Neural crest cell (in vitro differentiated cells): ENCODE measurements at regions not wholly inside any gene's neighbourhood (a gene's known extent, or its start where the extent isn't known, plus 50 kb on each side); places are given as distances from the start of the nearest gene placed in this dataset.

Experiments used
- DNase-seq: peaks from one replicate; pipeline ENCODE4 v3.0.0; 2021; ENCODE audit warnings: low read depth, mixed read lengths, low spot score
- H3K27ac Mint-ChIP-seq: one replicate; pipeline ENCODE4 v1.8.0; 2021; ENCODE audit warnings: mild to moderate bottlenecking, mixed read lengths; ENCODE audit not compliant: unreplicated experiment
- H3K27me3 Mint-ChIP-seq: 2 replicates; pipeline ENCODE4 v1.8.0; 2021; ENCODE audit warnings: low read depth, mild to moderate bottlenecking, mixed read lengths
- H3K36me3 Mint-ChIP-seq: 2 replicates; pipeline ENCODE4 v1.8.0; 2021; ENCODE audit warnings: low read depth, mild to moderate bottlenecking, mixed read lengths
- H3K4me1 Mint-ChIP-seq: 2 replicates; pipeline ENCODE4 v1.8.0; 2021; ENCODE audit warnings: mixed read lengths
- H3K4me3 Mint-ChIP-seq: one replicate; pipeline ENCODE4 v1.8.0; 2021; ENCODE audit warnings: mild to moderate bottlenecking, mixed read lengths
- H3K9me3 Mint-ChIP-seq: 2 replicates; pipeline ENCODE4 v1.8.0; 2021; ENCODE audit warnings: mixed read lengths
- CTCF ChIP-seq: fragments of 200-600 bp; sonication (generic); conservative IDR thresholded peaks from 2 replicates; pipeline ENCODE4 v1.5.0; 2021; ENCODE audit warnings: antibody characterized with exemption, mild to moderate bottlenecking

- Mint-ChIP-seq H3K9me3 (peaks cover 6% of the 10 kb centered on the region), H3K4me3 (no peak overlapping the region), H3K4me1 (no peaks in the 10 kb centered on the region), H3K27me3 (no peaks in the 10 kb centered on the region), H3K27ac (no peak overlapping the region), H3K36me3 (no peaks in the 10 kb centered on the region)
- DNase-seq = no peak
- no peak for TF ChIP-seq CTCF
These were observed 863.7 kb upstream of the ALCAM start for GRCh38 chr3:104503022-104503421.

GRCh38 chr3:104510131-104510849 lies 856.4 kb upstream of the ALCAM start:
- no peak for TF ChIP-seq CTCF
- Mint-ChIP-seq H3K36me3 (no peaks in the 10 kb centered on the region), H3K27me3 (no peaks in the 10 kb centered on the region), H3K4me3 (no peak overlapping the region), H3K27ac (no peak overlapping the region), H3K4me1 (no peaks in the 10 kb centered on the region), H3K9me3 (peaks cover 4% of the 10 kb centered on the region)
- DNase-seq = no peak

- H3K27me3 Mint-ChIP-seq = no peaks in the 10 kb centered on the region
- no peak for TF ChIP-seq CTCF
- H3K4me1 Mint-ChIP-seq = no peaks in the 10 kb centered on the region
- DNase-seq = no peak
- no peaks in the 10 kb centered on the region for H3K36me3 Mint-ChIP-seq
- no peak overlapping the region for H3K4me3 Mint-ChIP-seq
- H3K9me3 Mint-ChIP-seq = no peaks in the 10 kb centered on the region
- no peak overlapping the region for H3K27ac Mint-ChIP-seq
These were observed 852.3 kb upstream of the ALCAM start for GRCh38 chr3:104514371-104514770.

- no peak overlapping the region for H3K4me3 Mint-ChIP-seq
- H3K9me3 Mint-ChIP-seq = no peaks in the 10 kb centered on the region
- no peaks in the 10 kb centered on the region for H3K4me1 Mint-ChIP-seq
- no peak overlapping the region for H3K27ac Mint-ChIP-seq
- no peak for TF ChIP-seq CTCF
- DNase-seq = no peak
- H3K27me3 Mint-ChIP-seq = no peaks in the 10 kb centered on the region
- H3K36me3 Mint-ChIP-seq = no peaks in the 10 kb centered on the region
These were observed 851.9 kb upstream of the ALCAM start for GRCh38 chr3:104514776-104515175.

GRCh38 chr3:104519068-104519467 lies 847.6 kb upstream of the ALCAM start:
- DNase-seq = no peak
- no peak for TF ChIP-seq CTCF
- peaks cover 6% of the 10 kb centered on the region for H3K9me3 Mint-ChIP-seq
- no peak overlapping the region for H3K27ac Mint-ChIP-seq
- no peaks in the 10 kb centered on the region for H3K36me3 Mint-ChIP-seq
- no peak overlapping the region for H3K4me3 Mint-ChIP-seq
- no peaks in the 10 kb centered on the region for H3K4me1 Mint-ChIP-seq
- H3K27me3 Mint-ChIP-seq = no peaks in the 10 kb centered on the region
